MM.1S (cell line): ENCODE measurements at regions not wholly inside any gene's neighbourhood (a gene's known extent, or its start where the extent isn't known, plus 50 kb on each side); places are given as distances from the start of the nearest gene placed in this dataset.

Source experiments
- DNase-seq: peaks from one replicate; pipeline ENCODE4 v3.0.0-alpha.2; 2015
- H2AFZ ChIP-seq: fragments of 300-600 bp; sonication (generic); 2 replicates; pipeline ENCODE4 v1.6.0; 2016; ENCODE audit warnings: antibody characterized with exemption, low read length
- H3F3A ChIP-seq: fragments of 300-600 bp; sonication (generic); 2 replicates; pipeline ENCODE4 v1.6.1; 2016; ENCODE audit warnings: mild to moderate bottlenecking, antibody characterized with exemption, low read length, moderate library complexity, mixed read lengths; ENCODE audit not compliant: insufficient read depth
- H3K27ac ChIP-seq: fragments of 300-600 bp; sonication (generic); 2 replicates; pipeline ENCODE4 v1.5.1; 2016; ENCODE audit warnings: mild to moderate bottlenecking, low read length
- H3K27me3 ChIP-seq: fragments of 300-600 bp; sonication (generic); replicated peaks from 2 replicates; pipeline ENCODE4 v1.6.0; 2016; ENCODE audit warnings: low read length; ENCODE audit not compliant: insufficient read depth
- H3K36me3 ChIP-seq: fragments of 300-600 bp; sonication (generic); replicated peaks from 2 replicates; pipeline ENCODE4 v1.6.1; 2016; ENCODE audit warnings: mild to moderate bottlenecking, low read length, mixed read lengths; ENCODE audit not compliant: insufficient read depth
- H3K4me1 ChIP-seq: fragments of 300-600 bp; sonication (generic); 2 replicates; pipeline ENCODE4 v1.6.1; 2016; ENCODE audit warnings: low read length, mixed read lengths
- H3K4me2 ChIP-seq: fragments of 300-600 bp; sonication (generic); 2 replicates; pipeline ENCODE4 v1.6.0; 2016; ENCODE audit warnings: low read depth, low read length
- H3K4me3 ChIP-seq: fragments of 300-600 bp; sonication (generic); 2 replicates; pipeline ENCODE4 v1.5.1; 2016; ENCODE audit warnings: low read length, mixed read lengths
- H3K79me2 ChIP-seq: fragments of 300-600 bp; sonication (generic); 2 replicates; pipeline ENCODE4 v1.6.1; 2016; ENCODE audit warnings: mixed run types, low read length, mixed read lengths
- H3K9ac ChIP-seq: fragments of 300-600 bp; sonication (generic); 2 replicates; pipeline ENCODE4 v1.6.1; 2016; ENCODE audit warnings: low read length, mixed read lengths
- H3K9me2 ChIP-seq: fragments of 300-600 bp; sonication (generic); replicated peaks from 2 replicates; pipeline ENCODE4 v1.6.1; 2016; ENCODE audit warnings: mild to moderate bottlenecking, low read length, mixed read lengths; ENCODE audit not compliant: insufficient read depth
- H3K9me3 ChIP-seq: fragments of 300-600 bp; sonication (generic); replicated peaks from 2 replicates; pipeline ENCODE4 v1.6.1; 2016; ENCODE audit warnings: mild to moderate bottlenecking, low read length, mixed read lengths; ENCODE audit not compliant: insufficient read depth
- H4K20me1 ChIP-seq: fragments of 300-600 bp; sonication (generic); 2 replicates; pipeline ENCODE4 v1.6.1; 2016; ENCODE audit warnings: mild to moderate bottlenecking, low read length, moderate library complexity, mixed read lengths; ENCODE audit not compliant: insufficient read depth
- CTCF ChIP-seq: fragments of 300-600 bp; sonication (generic); IDR thresholded peaks from 2 replicates; pipeline ENCODE4 v1.5.1; 2016; ENCODE audit warnings: antibody characterized with exemption, low read length, mixed read lengths
- EZH2 ChIP-seq: fragments of 300-600 bp; sonication (generic); optimal IDR thresholded peaks from 2 replicates; pipeline ENCODE3; 2017; ENCODE audit warnings: low read depth, mild to moderate bottlenecking, antibody characterized with exemption, low read length, mixed read lengths
- EZH2phosphoT487 ChIP-seq: fragments of 300-600 bp; sonication (generic); IDR thresholded peaks from 2 replicates; pipeline ENCODE4 v1.6.1; 2018; ENCODE audit warnings: antibody characterized with exemption, low read length

- Histone ChIP-seq H3K9ac (no peak overlapping the region), H3K36me3 (no peaks in the 10 kb centered on the region), H3F3A (no peaks in the 10 kb centered on the region), H3K27ac (no peak overlapping the region), H4K20me1 (no peaks in the 10 kb centered on the region), H3K79me2 (no peaks in the 10 kb centered on the region), H3K27me3 (no peaks in the 10 kb centered on the region), H3K4me2 (no peak overlapping the region), H2AFZ (no peak overlapping the region), H3K9me3 (no peaks in the 10 kb centered on the region), H3K9me2 (no peaks in the 10 kb centered on the region), H3K4me1 (no peaks in the 10 kb centered on the region), H3K4me3 (no peak overlapping the region)
- TF ChIP-seq EZH2phosphoT487 (no peak), CTCF (no peak), EZH2 (no peak)
- DNase-seq: no peak
Measured at GRCh38 chr11:127576210-127576609, 575.6 kb upstream of the KIRREL3 start.

- H2AFZ ChIP-seq: no peak overlapping the region
- DNase-seq: no peak
- no peak for TF ChIP-seq CTCF
- no peak for TF ChIP-seq EZH2phosphoT487
- TF ChIP-seq EZH2: no peak
- H3K9me2 ChIP-seq: no peaks in the 10 kb centered on the region
- H3K4me1 ChIP-seq: no peaks in the 10 kb centered on the region
- no peaks in the 10 kb centered on the region for H3K36me3 ChIP-seq
- H3K79me2 ChIP-seq: no peaks in the 10 kb centered on the region
- no peaks in the 10 kb centered on the region for H4K20me1 ChIP-seq
- no peak overlapping the region for H3K4me2 ChIP-seq
- H3K9ac ChIP-seq: no peak overlapping the region
- H3K27ac ChIP-seq: no peak overlapping the region
- no peak overlapping the region for H3K4me3 ChIP-seq
- no peaks in the 10 kb centered on the region for H3K27me3 ChIP-seq
- no peaks in the 10 kb centered on the region for H3K9me3 ChIP-seq
- no peaks in the 10 kb centered on the region for H3F3A ChIP-seq
Measured at GRCh38 chr11:127574478-127574877, 573.9 kb upstream of the KIRREL3 start.

- no peaks in the 10 kb centered on the region for H3F3A ChIP-seq
- H3K4me2 ChIP-seq: no peak overlapping the region
- H3K9me2 ChIP-seq: no peaks in the 10 kb centered on the region
- DNase-seq: no peak
- no peaks in the 10 kb centered on the region for H3K9me3 ChIP-seq
- H3K79me2 ChIP-seq: no peaks in the 10 kb centered on the region
- H3K4me1 ChIP-seq: no peaks in the 10 kb centered on the region
- H3K27ac ChIP-seq: no peak overlapping the region
- no peaks in the 10 kb centered on the region for H4K20me1 ChIP-seq
- H2AFZ ChIP-seq: no peak overlapping the region
- no peaks in the 10 kb centered on the region for H3K27me3 ChIP-seq
- H3K36me3 ChIP-seq: no peaks in the 10 kb centered on the region
- no peak overlapping the region for H3K4me3 ChIP-seq
- no peak for TF ChIP-seq EZH2phosphoT487
- no peak for TF ChIP-seq CTCF
- no peak for TF ChIP-seq EZH2
- no peak overlapping the region for H3K9ac ChIP-seq
Measured at GRCh38 chr11:127568891-127569290, 568.3 kb upstream of the KIRREL3 start.
